ENCODE measurements at regions not wholly inside any gene's neighbourhood (a gene's known extent, or its start where the extent isn't known, plus 50 kb on each side); places are given as distances from the start of the nearest gene placed in this dataset.

GRCh38 chr7:4610768-4611467 lies 71.2 kb upstream of the FOXK1 start (continued):
- no peak for TF ChIP-seq ZBTB40 (IDR thresholded peaks at IDR 0.05)
- no peak for TF ChIP-seq ZBTB40 (CRISPR knock-in tag; IDR thresholded peaks at IDR 0.05)
- no peak for TF ChIP-seq ZFP91 (CRISPR knock-in tag; IDR thresholded peaks at IDR 0.05; ENCODE audit: borderline replicate concordance)
- no peak for TF ChIP-seq ZKSCAN8 (CRISPR knock-in tag; IDR thresholded peaks at IDR 0.05; ENCODE audit: borderline replicate concordance)
- TF ChIP-seq ATF3 (CRISPR knock-in tag; IDR thresholded peaks at IDR 0.05): no peak
- no peak for TF ChIP-seq ZSCAN12 (CRISPR knock-in tag; IDR thresholded peaks at IDR 0.05)
- TF ChIP-seq ARID3A (IDR thresholded peaks at IDR 0.05; ENCODE audit: low read depth, low read length): no peak
- TF ChIP-seq ZNF790 (CRISPR knock-in tag; IDR thresholded peaks at IDR 0.05; ENCODE audit: borderline replicate concordance): no peak
- no peak for TF ChIP-seq TRIM22 (IDR thresholded peaks at IDR 0.05)
- TF ChIP-seq TEAD3 (CRISPR knock-in tag; optimal IDR thresholded peaks at IDR 0.05; ENCODE audit: borderline replicate concordance): peak; percentile 31
- TF ChIP-seq HMGA1 (CRISPR knock-in tag; conservative IDR thresholded peaks at IDR 0.05): no peak
- no peak for TF ChIP-seq EP300 (IDR thresholded peaks at IDR 0.05; ENCODE audit: low read depth in 2 of 2, low read length in 2 of 2)
- no peak for TF ChIP-seq EP300 (CRISPR knock-in tag; IDR thresholded peaks at IDR 0.05; ENCODE audit: borderline replicate concordance)
- no peak for TF ChIP-seq ZNF615 (CRISPR knock-in tag; IDR thresholded peaks at IDR 0.05; ENCODE audit: borderline replicate concordance)
- TF ChIP-seq RELA (CRISPR knock-in tag; IDR thresholded peaks at IDR 0.05): no peak
- no peak for TF ChIP-seq ZC3H13 (CRISPR knock-in tag; IDR thresholded peaks at IDR 0.05)

All from HepG2 (cell line).